ENCODE measurements at regions not wholly inside any gene's neighbourhood (a gene's known extent, or its start where the extent isn't known, plus 50 kb on each side); places are given as distances from the start of the nearest gene placed in this dataset.

- TF ChIP-seq CTCF (IDR thresholded peaks at IDR 0.05 in 8 of 11, conservative IDR thresholded peaks at IDR 0.05 in 3 of 11) (no peak), POLR2A (IDR thresholded peaks at IDR 0.05) (no peak)
Observed at GRCh38 chr16:5763176-5763575, 665.6 kb upstream of the EEF2KMT start.
